DMS153 treated with DMSO at 0.1 percent for 48 hours (cell line): ENCODE measurements at regions not wholly inside any gene's neighbourhood (a gene's known extent, or its start where the extent isn't known, plus 50 kb on each side); places are given as distances from the start of the nearest gene placed in this dataset.

Source experiments
- DNase-seq: peaks from one replicate; lab custom pipeline; 2025; ENCODE audit not compliant: unreplicated experiment; lab: John Stamatoyannopoulos, UW

DNA sequence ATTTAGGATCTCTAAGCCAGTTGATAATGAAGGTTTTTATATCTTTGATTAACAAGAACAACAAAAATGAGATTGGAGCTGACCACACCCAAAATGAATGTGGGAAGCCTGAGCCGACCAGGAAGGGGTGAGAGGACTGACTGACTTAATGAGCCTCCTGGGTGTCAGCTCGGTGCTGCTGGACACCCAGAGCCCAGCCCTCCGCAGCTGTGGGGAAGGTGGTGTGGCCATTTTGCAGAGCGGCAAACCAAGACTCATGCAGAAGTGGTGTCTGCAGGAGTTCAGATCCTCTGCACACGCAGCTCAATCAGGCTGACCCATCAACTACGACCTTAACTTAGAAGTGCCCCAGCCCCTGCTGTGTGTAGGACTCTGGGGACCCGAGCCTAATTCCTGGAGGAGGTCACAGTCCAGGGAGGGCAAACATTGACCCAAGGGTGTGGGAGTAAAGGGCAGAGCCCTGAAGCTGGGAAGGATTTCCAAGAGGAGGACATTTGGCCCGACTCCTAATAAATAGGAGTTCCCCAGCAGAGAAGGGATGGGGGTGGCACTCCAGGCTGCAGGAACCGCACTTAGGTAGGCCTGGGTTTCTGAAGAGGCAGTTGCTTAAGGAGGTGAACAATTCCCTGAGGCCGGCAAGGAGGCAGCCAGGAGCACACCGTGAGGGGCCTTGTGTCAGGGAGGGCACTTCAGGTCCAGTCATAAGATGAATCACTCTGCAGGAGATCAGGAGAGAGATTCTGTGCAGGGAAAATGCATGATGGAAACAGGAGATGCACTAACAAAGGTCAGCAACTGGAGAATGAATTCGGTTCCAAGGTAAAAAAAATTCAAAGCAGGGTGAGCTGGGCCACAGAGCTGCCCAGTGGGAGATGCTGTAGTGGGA is 197.1 kb upstream of the TPM1 start:
- no peak for DNase-seq

DNA sequence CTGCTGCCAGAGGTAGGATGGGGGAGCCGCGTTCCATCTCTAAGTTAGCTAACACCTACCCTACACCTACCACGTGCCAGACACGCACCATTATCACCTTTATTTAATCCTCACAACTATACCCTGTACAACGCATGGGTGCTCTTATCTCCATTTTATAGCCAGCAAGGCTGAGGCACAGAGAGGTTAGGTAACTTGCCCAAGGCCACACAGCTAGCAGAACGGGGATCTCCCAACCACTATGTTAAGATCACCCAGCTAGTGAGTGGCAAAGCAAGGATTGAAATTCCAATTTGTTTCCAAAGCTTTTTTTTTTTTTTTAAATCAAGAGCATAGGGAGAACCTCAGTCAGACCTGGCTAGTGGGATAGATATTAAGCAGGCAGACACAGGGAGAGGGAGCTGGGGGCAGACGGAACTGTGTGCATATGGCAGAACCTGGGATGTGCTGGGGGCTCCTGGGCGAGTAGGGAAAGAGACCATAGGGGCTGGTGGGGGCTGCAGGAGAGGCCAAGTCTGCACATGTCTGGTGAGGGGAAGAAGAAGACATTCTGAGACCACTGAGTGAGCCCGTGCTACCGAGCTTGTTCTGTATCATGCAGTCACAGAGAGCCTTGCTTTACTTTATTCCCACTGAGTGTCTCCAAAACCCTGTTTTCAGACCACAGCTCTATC is 196.3 kb upstream of the TPM1 start:
- DNase-seq = no peak

DNA sequence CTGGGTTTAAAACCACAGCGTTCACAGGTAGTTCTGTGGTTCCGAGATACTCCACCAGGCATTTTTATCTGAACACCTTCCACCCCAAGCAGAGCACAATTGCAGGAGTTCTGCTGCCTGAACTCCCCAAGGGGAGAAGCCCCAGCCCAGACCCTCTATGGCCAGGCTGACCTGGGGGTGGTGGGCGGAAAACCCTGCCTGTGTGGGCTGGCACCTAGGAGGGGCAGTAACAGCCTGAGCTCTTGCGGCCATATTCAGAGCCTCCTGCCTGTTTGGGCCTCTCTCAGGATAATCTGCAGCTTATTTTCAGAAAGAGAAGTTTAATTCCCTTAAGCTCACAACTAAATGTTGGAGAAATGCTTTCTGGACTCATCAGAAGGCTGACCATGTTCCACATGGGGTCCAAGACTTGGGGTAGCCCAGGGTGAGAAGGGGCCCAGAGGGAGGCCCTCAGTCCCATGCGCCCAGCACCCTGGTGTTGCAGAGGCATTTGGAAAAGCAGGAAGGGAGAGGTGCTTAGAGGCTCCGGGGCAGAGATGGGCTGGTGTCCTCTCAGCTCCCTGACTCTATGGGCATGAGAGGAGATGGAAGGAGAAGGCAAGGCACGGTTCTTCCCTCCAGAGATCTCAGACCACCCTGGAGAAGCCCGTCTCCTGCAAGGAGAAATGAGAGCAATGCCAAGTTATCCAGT is 195.6 kb upstream of the TPM1 start:
- DNase-seq = no peak

DNA sequence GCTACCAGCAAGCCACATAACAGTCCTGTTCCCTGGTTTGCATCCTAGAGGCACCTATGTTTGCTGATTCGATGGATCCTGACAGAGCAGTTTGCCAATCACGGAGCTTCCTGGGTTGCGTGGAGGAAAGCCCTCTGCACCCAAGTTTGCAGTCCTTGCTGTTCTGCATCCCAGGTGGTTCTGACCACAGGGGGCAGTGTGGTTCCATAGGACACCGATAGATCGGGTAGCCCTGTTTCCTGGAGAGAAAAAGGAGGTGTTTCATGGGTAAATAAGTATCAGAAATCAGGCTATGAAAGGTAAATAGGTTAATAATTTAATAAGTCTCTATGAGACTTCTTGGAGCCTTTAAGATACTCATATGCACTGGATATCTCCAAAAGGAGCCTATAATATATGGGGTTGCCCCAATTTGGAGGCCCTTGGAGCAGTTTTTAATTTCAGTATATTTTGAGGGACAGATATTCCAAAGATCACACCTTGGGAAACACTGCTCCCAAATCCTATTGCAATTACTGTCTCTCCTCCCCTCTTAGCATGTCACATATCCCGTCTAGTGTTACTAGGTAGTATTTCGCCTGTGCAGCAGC is 194.6 kb upstream of the TPM1 start:
- no peak for DNase-seq

DNA sequence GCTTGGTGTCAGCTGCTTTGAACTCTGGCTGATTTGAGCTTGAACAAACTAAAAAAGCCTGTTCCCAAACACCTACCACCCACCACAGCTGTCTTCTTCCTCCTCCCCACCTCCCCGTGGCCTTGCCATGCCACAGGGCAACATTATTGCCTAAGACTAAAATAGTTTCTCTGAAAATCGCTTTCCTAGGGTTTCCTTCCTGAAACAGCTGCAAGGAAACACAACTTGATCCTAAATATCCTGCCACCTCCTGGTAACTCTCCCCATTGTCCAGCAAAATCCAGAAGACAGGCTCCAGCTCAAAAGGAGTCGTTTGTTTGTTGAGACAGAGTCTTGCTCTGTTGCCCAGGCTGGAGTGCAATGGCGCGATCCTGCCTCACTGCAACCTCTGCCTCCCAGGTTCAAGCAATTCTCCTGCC is 193.9 kb upstream of the TPM1 start:
- no peak for DNase-seq

DNA sequence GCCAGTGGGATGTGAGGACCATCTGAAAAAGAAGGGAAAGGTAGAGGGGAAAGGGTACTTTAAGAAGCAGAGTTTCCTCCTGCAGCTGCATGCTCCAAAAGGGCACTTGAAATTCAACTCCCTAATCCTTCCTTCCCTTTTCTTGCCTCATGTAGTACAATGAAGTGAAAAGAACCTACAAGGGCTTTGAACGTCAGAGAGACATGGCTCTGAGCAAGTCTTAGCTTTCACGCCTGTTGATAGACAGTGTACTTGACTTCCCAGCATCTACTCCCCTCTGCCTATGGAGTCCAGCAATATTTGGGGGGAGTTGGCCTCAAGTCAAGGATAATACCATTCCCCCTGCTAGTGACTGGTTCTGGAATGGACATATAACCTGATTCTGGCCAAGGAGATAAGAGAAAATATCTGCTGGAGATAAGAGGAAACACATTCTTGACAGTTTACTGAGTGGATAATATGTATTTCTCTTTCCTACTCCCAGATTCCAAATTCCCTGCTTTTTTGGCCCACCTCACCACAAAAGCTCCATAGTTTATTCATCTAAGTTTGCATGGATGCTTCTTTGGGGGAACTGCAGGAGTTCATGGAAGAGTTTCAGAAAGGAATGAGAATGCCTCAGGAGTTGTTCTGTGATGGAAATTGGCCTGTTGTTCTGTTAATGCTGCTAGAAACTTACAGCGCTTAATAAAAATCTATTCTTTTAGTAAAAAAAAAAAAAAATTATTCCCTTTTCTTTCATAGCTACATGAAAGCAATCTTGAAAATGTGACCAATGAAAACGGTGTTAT is 193.0 kb upstream of the TPM1 start:
- no peak for DNase-seq

DNA sequence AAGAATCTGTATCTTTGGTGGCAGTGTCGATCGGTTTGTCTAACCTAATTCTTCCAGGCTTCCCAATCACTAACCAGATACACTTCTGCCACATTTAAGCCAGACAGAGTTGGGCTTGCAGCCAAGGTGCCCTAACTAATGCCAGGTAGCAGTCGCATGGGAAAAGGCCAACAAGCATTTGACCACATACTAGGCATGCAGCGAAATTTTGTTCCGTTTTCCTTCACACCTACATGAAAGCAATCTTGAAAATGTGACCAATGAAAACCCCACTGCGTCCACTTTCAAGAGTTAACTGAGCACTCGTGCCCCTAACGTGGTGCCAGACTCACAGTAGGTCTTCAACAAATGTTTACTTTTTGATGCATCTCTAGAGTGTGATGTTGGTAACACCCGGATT is 192.2 kb upstream of the TPM1 start:
- DNase-seq = no peak

DNA sequence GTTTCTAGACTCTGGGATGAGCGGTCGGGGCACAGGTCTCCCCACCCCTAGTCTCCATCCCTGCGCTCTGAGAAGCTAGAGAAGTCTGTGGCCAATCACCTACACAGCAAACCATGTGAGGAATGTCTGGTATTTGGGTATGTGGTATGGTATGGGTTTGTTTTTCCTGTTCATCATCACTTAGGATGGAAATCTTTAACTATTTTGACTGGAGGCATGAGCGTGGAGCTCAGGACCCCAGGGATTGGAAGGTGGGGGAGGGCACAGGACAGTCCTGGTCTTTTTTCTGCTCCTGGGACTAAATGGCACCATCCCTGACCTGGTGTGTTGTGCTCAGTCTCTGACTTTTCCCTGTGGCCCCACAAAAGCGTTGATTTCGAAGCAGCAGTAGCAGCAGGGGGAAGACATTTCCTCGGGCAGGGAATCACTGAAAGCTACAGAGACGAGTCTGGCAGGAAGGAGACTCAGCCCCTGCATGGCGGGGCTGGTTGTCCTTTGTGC is 191.7 kb upstream of the TPM1 start:
- DNase-seq = no peak

DNA sequence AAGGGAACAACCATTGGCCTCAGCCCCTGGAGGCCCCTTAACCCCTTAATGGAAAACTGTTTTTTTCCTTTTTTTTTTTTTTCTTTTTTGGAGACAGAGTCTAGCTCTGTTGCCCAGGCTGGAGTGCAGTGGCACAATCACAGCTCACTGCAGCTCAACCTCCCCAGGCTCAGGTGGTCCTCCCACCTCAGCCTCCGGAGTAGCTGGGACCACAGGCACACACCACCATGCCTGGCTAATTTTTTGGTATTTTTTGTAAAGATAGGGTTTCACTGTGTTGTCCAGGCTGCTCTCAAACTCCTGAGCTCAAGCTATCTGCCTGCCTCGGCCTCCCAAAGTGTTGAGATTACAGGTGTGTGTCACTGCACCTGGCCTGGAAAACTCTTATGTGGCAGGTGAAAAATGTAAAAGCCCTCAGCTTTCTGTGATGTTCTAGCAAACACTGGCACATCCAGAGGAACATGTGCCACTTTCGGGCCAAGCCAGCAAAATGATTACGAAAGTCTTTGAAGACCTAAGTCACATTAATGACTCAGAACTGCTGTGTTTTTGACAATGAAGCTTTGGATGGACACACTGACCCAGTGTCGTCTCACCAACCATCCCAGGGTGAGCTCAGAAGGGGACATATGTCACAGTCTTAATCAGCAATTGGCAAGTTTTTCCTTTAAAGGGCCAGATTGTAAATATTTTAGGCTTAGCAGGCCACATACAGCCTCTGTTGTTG is 189.3 kb upstream of the TPM1 start:
- no peak for DNase-seq

DNA sequence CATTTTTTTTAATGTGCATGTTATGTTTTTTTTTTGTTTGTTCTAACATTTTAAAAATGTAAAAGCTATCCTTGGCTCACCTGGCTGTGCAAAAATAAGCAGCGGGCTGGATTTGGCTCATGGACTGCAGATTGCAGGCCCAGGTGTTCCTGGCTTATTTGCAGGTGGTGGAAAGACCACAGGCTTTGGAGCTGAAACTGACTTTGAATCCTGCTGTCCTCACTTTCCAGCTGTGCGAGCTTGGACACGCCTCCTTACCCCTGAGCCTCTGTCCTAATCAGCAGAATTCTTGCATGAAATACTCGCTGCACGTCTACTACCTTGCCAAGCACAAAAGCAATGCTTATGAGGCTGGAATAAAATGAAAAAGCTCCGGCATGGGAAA is 188.7 kb upstream of the TPM1 start:
- no peak for DNase-seq

DNA sequence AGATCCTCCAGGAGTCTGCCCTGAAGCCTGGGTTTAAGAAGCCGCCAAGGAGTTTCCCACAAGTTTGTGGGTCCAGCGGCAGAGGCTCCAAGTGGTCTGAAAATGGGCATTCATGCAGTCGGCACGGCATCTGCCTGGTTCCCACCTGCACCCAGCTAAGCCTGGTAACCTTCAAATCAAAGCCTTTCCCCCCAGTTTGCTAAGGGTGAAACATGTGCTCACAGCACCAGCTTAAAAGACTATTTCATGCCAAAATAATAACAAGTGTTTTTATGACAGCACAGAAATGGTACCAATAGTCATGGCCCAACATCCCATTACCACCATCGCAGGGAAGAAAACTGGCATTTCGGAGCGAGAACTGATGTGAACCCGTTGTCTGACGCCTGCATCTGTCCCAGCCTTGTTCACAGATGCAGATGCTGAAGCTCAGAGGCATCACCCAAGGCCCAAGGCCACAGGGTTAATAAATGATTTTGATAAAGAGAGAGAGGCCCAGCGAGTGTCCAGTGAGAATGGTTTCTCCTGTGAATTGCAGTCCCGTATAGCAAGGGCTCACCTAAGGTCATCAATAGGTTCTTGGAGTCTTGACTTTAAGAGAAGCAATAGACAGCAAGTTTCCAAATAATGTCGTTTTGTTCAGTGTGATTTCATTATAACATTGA is 188.0 kb upstream of the TPM1 start:
- DNase-seq = no peak

DNA sequence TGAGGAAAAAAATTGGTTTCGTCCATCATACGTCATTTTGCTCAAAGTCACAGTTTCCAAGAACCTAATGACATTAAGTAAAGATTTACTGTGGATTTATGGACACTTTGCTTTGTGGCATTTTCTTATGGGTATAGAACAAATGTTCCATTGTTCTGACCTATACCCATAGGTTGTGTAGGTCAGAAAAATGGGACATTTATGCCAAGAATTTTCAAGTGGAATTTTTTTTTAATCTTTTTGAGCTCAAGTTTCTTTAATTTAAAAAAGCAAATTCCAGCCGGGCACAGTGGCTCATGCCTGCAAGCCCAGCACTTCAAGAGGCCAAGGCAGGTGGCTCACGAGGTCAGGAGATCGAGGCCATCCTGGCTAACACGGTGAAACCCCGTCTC is 187.5 kb upstream of the TPM1 start:
- DNase-seq = no peak

DNA sequence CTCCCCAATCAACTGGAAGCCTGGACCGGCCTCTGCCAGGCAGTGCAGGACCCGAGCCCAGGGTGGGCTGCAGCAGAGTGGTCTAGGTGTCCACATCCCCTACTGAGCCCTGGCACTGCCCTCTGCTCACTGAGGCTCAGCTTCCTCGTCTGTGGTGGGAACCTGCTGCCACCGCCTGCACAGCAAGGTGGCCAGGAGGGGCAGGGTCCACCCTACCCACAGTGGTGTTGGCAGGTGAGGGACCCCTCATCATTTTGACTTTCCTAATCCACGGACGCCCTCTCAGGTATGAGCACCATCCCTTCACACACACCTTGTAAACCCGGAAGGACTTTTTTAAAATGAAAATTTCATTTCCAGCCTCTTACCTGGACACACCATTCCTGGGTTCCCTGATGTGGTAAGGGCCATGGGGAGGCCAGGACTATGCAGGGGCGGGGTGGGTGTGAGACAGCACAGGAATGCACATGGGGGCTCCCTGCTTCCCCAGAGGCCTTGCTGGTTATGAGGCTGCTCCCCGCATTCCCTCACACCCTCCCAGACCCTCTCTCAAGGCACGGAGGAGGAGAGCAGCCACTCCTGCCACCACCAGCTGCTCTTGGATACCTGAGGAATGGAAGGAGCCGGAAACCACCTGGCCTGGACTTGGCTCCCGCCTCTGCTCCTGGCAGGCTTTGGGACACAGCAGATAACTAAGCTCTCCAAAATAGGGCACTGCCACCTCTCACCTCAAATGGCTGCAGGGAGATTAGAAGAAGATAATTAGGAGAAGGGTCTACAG is 185.9 kb upstream of the TPM1 start:
- DNase-seq = no peak

DNA sequence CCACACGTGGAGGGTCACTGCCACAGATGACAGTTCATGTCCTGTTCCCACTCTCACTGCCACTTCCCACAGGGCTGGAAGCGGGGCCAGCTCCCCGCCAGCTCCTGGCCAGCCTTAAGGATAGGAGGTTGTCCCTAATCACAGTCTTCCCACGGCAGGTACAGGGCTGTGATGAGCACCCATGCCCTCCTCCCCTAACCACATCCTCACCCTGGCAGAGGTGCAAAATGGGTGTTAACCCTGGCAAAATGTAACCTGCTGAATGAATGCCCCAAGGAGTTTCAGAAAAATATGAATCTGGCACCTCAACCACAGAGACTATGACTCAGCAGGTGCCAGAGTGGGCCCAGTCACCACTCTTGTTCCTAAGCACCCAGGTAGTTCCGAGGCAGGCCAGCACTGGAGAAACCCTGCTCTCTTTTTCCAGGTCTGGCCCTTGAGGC is 185.1 kb upstream of the TPM1 start:
- DNase-seq = no peak

DNA sequence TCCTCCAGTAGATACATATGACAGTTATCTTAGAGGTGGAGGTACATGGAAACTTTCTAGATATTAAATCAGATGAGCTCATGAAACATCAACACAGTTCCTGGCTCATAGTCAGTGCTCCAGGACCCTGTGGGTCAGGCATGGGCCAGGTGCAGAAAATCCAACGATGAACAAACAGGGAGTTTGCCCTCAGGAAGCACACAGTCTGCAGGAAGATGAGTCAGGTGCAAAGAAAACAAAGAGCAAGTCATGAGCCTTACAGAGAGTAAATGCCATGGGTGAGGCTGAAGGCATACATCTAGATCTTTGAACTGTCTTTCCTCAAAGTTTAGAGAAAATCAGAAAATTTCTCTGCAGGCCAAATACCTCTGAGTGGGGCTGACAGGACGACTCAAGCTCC is 184.2 kb upstream of the TPM1 start:
- DNase-seq = no peak

DNA sequence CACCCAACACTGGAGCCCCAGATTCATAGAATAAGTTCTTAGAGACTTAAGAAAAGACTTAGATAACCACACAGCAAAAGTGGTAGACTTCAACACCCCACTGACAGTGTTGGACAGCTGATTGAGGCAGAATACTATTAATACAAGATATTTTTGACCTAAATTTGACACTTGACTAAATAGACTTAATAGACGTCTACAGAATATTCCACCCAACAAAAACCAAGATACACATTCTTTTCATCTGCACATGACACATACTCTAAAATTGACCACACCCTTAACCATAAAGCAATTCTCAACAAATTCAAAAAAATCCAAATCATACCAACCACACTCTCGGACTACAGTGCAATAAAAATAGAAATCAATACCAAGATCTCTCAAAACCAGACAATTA is 179.8 kb upstream of the TPM1 start:
- DNase-seq = no peak

DNA sequence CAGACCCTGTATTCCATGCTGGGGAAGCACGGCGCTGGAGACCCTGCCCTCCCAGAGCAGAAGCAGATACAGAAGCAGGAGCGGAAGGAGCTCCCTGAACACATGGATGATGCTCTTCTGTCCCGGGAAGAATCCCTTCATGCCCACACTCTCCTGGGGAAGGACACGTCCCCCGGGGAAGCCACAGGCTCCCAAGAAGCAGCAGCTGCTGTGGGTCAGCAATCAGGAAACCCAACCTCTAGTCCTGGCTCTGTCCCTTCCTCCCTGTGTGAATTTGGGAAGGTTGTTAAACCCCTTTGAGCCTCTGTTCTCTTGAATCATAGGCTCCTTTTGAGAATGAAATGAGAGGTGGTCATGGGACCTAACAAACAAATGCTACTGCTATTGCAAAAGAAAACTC is 176.2 kb upstream of the TPM1 start:
- DNase-seq = no peak

DNA sequence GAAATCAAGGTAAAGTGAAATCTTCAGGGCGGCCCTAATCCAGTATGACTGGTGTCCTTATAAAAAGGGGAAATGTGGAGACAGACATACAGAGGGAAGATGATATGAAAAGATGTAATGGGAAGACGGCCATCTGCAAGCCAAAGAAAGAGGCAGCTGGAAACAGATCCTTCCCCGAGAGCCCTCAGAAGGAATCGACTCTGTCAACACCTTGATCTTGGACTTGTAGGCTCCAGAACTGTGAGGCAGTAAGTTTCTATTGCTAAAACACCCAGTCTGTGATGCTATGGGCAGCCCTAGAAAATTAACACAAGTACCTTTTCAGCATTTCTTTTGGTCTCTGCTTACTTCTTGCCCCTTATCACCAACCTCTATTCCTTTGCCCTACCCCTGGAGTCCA is 174.7 kb upstream of the TPM1 start:
- no peak for DNase-seq

DNA sequence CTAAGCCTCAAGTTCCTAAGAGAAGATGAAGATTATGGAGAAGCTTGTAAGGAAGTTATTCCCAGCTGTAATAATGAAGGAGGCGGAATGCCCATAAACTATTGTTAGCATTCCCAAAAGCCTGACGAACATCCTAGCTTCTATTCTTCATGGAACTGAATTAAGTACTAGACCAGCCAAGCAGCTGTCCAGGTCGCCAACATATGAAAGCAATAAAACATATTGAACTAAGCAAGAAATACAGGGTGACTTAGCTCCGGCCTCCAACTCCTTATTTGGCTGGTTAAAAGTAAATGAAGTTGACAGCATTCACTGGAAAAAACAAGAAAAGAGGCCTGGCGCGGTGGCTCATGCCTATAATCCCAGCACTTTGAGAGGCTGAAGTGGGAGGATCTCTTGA is 174.0 kb upstream of the TPM1 start:
- no peak for DNase-seq
